Osteocyte (in vitro differentiated cells): ENCODE measurements at regions not wholly inside any gene's neighbourhood (a gene's known extent, or its start where the extent isn't known, plus 50 kb on each side); places are given as distances from the start of the nearest gene placed in this dataset.

ENCODE experiments used
- DNase-seq: peaks from one replicate; pipeline ENCODE4 v3.0.0; 2021; ENCODE audit warnings: mixed read lengths; ENCODE audit not compliant: unreplicated experiment; ENCODE audit errors: extremely low spot score
- H3K27ac Mint-ChIP-seq: one replicate; pipeline ENCODE4 v1.8.0; 2021; ENCODE audit warnings: mild to moderate bottlenecking, mixed read lengths; ENCODE audit not compliant: unreplicated experiment
- H3K27me3 Mint-ChIP-seq: one replicate; pipeline ENCODE4 v1.8.0; 2021; ENCODE audit warnings: mixed read lengths; ENCODE audit not compliant: unreplicated experiment
- H3K36me3 Mint-ChIP-seq: one replicate; pipeline ENCODE4 v1.8.0; 2021; ENCODE audit warnings: mixed read lengths; ENCODE audit not compliant: unreplicated experiment
- H3K4me1 Mint-ChIP-seq: one replicate; pipeline ENCODE4 v1.8.0; 2021; ENCODE audit warnings: mixed read lengths; ENCODE audit not compliant: unreplicated experiment
- H3K4me3 Mint-ChIP-seq: one replicate; pipeline ENCODE4 v1.8.0; 2021; ENCODE audit warnings: mild to moderate bottlenecking, moderate library complexity, mixed read lengths; ENCODE audit not compliant: unreplicated experiment
- H3K9me3 Mint-ChIP-seq: one replicate; pipeline ENCODE4 v1.8.0; 2021; ENCODE audit warnings: mixed read lengths; ENCODE audit not compliant: unreplicated experiment
- CTCF ChIP-seq: fragments of 200-600 bp; sonication (generic); IDR thresholded peaks from 2 replicates; pipeline ENCODE4 v1.5.0; 2021; ENCODE audit warnings: antibody characterized with exemption, mild to moderate bottlenecking, moderate library complexity

GRCh38 chr18:2448565-2449151 lies 122.6 kb downstream of the METTL4 start:
- Mint-ChIP-seq H3K4me1 (peaks cover 4% of the 10 kb centered on the region), H3K27ac (no peak overlapping the region), H3K27me3 (no peaks in the 10 kb centered on the region), H3K9me3 (no peaks in the 10 kb centered on the region), H3K4me3 (no peak overlapping the region), H3K36me3 (no peaks in the 10 kb centered on the region)
- no peak for DNase-seq
- TF ChIP-seq CTCF = no peak

GRCh38 chr18:2451556-2451955 lies 119.7 kb downstream of the METTL4 start:
- H3K27me3 Mint-ChIP-seq = no peaks in the 10 kb centered on the region
- no peak overlapping the region for H3K27ac Mint-ChIP-seq
- H3K4me3 Mint-ChIP-seq = no peak overlapping the region
- TF ChIP-seq CTCF = no peak
- no peaks in the 10 kb centered on the region for H3K36me3 Mint-ChIP-seq
- peaks cover 4% of the 10 kb centered on the region for H3K4me1 Mint-ChIP-seq
- H3K9me3 Mint-ChIP-seq = peaks cover 6% of the 10 kb centered on the region
- DNase-seq = no peak

- Mint-ChIP-seq H3K4me3 (no peak overlapping the region), H3K27me3 (peaks cover 4% of the 10 kb centered on the region), H3K9me3 (peaks cover 23% of the 10 kb centered on the region), H3K36me3 (no peaks in the 10 kb centered on the region), H3K27ac (no peak overlapping the region), H3K4me1 (no peaks in the 10 kb centered on the region)
- DNase-seq = no peak
- TF ChIP-seq CTCF = no peak
Measured at GRCh38 chr18:2459886-2460285, 111.4 kb downstream of the METTL4 start.

- peaks cover 17% of the 10 kb centered on the region for H3K27me3 Mint-ChIP-seq
- H3K9me3 Mint-ChIP-seq = peaks cover 6% of the 10 kb centered on the region
- TF ChIP-seq CTCF = no peak
- DNase-seq = no peak
- H3K4me1 Mint-ChIP-seq = peaks cover 5% of the 10 kb centered on the region
- no peak overlapping the region for H3K27ac Mint-ChIP-seq
- H3K4me3 Mint-ChIP-seq = no peak overlapping the region
- H3K36me3 Mint-ChIP-seq = no peaks in the 10 kb centered on the region
Measured at GRCh38 chr18:2466978-2467377, 104.3 kb downstream of the METTL4 start.

GRCh38 chr18:2468051-2468450 lies 103.3 kb downstream of the METTL4 start:
- no peaks in the 10 kb centered on the region for H3K36me3 Mint-ChIP-seq
- H3K4me1 Mint-ChIP-seq = peaks cover 5% of the 10 kb centered on the region
- peaks cover 6% of the 10 kb centered on the region for H3K9me3 Mint-ChIP-seq
- no peak for TF ChIP-seq CTCF
- DNase-seq = no peak
- no peak overlapping the region for H3K4me3 Mint-ChIP-seq
- peaks cover 15% of the 10 kb centered on the region for H3K27me3 Mint-ChIP-seq
- peak overlapping the region; percentile 13 for H3K27ac Mint-ChIP-seq
